NCI-H2107 (cell line): ENCODE measurements at regions not wholly inside any gene's neighbourhood (a gene's known extent, or its start where the extent isn't known, plus 50 kb on each side); places are given as distances from the start of the nearest gene placed in this dataset.
"Not testable (repeated sequence)": the region's sequence is repeated elsewhere in the genome, so short reads cannot be mapped to it uniquely, and the experiment has no call there.

Experiments used
- DNase-seq: peaks from one replicate; lab custom pipeline; 2025; lab: John Stamatoyannopoulos, UW

DNA sequence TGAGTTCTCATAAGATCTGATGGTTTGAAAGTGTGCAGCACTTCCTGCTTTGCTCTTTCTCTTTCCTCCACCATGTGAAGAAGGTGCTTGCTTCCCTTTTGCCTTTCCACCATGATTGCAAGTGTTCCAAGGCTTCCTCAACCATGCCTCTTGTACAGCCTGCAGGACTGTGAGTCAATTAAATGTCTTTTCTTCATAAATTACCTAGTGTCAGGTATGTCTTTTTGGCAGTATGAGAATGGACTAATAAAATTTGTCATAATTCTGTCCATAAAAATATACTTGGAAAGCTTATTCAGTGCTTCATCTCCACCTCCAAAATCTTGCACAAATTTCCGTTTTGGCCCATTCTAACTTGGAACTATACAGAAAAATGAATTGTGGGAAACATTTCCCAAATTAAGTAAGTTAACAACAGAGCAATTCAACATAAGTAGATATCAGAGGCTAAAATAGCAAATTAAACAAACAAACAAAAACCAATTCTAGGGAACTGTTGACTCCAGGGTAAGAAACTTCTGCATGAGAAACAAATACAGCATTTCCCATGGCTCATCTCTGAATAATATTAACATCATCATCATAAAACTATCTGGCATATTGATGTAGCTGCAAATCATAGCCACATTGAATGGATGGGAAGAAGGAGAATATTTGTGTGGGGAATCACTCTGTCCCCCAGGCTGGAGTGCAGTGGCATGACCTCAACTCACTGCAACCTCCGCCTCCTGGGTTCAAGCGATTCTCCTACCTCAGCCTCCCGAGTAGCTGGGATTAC lies 459.5 kb upstream of the FAR2 start:
- no peak for DNase-seq

- DNase-seq = no peak
Observed at GRCh38 chr12:28693565-28694219, 455.4 kb upstream of the FAR2 start.

- DNase-seq = no peak
Observed at GRCh38 chr12:28698553-28698952, 450.5 kb upstream of the FAR2 start.

GRCh38 chr12:28699029-28699428 lies 450.0 kb upstream of the FAR2 start:
- no peak for DNase-seq

- DNase-seq = no peak
Observed at GRCh38 chr12:28700161-28700560, 448.9 kb upstream of the FAR2 start.

- no peak for DNase-seq
Observed at GRCh38 chr12:28704477-28705169, 444.5 kb upstream of the FAR2 start.

DNA sequence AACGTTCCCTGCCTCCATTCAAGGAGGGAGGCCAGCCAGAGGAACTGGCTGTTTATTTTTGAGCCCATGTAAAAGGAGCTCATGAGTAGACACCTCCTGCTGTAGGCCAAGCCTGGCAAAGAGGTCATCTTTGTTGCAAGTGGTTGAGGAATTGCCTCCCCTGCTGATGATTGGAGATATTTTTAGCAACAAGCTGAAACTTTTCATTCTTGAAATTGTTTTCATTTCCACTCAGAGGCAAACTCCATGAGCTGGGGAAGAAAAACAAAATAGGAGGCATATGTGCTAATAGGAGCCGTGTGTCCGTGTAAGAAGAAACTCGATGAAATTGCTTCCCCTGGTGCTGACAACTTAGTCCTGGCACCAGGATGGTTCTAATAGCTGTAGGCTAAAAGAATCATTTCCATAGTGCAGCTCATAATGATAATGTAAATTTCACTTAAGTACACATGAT lies 440.1 kb upstream of the FAR2 start:
- DNase-seq = no peak

DNA sequence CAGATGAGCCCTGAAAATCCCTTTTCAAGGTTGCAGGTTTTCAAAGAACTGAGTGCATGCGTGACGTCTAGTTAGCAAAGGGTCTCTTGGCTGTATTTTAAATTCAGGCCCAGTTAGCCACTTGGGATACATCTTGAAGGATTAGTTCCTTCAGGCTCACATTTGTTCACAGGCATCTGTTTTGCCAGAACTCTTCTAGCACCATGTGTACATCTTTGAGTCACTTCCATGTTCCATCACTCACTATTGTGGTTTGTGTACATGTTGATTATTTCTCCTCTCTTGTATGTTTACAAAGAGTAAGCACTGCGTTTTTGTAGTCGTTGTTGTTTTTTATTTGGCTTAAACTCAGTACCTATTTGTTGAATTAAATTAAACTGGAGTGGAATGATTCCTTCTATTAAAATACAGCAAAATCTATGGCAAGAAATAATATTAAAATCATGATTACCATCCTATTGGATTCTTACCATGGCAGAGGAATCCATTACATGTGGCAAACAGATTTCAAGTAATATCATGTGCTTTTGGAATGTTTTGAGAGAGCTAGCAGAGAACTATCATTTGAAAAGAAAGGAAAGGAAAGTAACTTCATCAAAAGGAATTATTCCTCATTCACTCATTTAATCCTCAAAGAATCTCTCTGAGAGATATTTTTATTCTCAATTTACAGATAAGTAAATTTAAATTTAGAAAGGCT lies 438.9 kb upstream of the FAR2 start:
- DNase-seq = no peak

DNA sequence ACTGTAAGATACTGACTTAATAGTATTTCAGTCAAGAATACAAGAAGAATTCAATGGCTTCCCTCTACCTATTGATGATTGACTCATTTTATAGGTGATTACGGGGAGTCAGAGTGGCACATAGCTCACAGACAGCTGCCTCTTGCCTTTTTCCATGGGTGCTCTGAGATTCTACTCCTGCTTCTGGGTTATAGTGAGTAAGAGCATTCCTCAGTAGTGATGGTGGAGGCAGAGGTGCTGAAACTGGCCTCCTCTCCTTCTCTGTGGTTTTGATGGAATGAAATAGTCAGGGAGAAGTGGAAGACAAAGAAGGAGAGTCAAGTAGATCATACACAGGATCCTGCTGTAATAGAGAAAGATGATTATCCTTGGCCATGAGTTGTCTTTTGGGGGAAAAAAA lies 438.2 kb upstream of the FAR2 start:
- no peak for DNase-seq

GRCh38 chr12:28711421-28711820 lies 437.7 kb upstream of the FAR2 start:
- no peak for DNase-seq

DNA sequence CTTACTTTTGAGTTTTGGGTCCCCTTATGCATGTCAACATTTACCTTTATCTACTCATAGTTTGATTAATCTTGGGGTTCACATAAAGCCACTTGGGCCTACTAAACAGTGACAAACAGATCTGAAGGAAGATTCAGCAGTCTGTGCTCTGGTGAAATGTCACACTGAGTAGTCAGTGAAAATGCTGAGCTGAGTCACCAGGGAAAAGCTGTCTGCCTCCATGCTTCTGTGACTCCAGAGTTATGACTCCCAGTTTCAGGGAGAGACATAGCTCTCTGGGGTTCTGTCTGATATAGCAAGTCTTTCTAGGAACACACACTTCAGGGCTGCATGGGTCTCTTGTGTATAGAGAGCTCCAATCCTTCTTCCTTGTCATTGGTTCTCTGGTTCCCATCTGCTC lies 406.3 kb upstream of the FAR2 start:
- DNase-seq = no peak

- DNase-seq = no peak
Observed at GRCh38 chr12:28746734-28747325, 402.2 kb upstream of the FAR2 start.

DNA sequence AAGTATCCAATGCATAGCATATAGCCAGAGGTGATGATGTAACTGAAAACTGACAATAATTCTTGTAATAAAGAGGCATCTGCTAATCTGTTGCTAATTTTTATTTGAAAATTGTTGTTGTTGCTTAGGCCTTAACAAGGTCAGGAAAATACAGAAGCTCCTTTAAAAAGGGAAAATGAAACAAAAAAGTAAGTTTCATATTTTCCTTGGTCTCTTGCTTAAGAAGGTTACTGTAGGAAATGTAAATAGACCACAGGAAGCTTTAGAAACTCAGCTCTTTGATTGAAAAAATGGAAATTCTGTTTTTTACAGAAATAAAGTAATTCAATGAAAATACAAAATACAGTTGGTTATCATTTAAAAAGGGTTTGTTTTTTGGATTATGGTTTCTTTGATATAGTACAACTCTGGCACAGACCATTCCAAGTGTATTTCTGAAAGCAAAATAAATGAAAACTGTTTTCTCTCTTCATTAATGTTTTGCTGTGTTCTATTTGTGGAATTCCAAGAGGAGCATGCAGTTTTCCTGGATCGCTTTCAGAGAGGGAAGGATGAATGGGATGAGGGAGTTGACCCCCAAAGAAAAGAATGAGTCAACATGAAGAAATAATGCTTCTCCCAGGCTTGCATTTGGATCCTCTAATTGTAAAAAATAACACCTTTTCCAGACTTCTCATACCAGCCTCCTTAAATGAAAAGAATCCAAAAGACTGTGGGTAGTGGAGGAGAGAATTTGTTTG lies 398.0 kb upstream of the FAR2 start:
- DNase-seq = no peak

- no peak for DNase-seq
Observed at GRCh38 chr12:28755027-28755426, 394.1 kb upstream of the FAR2 start.

DNA sequence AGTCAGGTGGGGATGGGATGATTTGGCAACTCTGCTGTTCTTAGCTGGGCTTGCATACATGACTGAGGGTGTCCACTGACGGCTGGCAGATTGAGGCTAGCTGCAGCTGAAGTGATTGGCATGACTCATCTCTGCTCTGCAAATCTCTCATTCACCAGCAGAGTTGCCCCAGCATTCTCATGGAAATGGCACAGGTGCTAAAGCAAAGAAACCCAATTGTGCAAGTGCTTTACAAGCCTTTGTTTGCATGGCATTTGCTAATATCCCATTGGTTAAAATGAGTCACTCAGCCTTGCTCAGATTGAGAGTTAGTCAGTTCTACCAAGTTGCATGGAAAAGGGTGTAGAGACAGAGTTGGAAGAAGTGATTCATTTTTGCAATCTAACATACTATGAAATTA lies 389.7 kb upstream of the FAR2 start:
- DNase-seq = no peak

GRCh38 chr12:28760040-28760903 lies 388.8 kb upstream of the FAR2 start:
- not testable (repeated sequence) for DNase-seq

DNA sequence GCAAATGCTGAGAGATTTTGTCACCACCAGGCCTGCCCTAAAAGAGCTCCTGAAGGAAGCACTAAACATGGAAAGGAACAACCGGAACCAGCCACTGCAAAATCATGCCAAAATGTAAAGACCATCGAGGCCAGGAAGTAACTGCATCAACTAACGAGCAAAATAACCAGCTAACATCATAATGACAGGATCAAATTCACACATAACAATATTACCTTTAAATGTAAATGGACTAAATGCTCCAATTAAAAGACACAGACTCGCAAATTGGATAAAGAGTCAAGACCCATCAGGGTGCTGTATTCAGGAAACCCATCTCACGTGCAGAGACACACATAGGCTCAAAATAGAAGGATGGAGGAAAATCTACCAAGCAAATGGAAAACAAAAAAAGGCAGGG lies 387.2 kb upstream of the FAR2 start:
- DNase-seq = not testable (repeated sequence)

DNA sequence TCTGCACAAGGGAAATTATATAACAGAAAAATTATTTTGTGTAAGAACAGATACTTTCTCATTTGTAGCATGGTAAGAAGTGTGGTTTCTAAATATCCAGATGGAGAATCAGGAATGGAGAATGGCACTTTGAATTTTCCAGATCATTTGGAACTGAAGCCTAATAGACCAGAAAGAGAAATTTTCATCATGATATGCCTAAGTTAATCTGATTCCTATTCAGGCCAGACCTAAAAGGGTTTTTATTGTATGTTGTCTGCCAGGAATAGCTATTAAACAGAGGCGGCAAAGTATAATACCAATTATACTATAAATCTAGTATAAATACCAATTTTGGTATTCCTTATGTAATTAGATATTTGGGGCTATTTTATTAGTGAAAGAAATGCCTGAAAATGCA lies 382.7 kb upstream of the FAR2 start:
- no peak for DNase-seq

- no peak for DNase-seq
Observed at GRCh38 chr12:28767836-28768348, 381.2 kb upstream of the FAR2 start.

DNA sequence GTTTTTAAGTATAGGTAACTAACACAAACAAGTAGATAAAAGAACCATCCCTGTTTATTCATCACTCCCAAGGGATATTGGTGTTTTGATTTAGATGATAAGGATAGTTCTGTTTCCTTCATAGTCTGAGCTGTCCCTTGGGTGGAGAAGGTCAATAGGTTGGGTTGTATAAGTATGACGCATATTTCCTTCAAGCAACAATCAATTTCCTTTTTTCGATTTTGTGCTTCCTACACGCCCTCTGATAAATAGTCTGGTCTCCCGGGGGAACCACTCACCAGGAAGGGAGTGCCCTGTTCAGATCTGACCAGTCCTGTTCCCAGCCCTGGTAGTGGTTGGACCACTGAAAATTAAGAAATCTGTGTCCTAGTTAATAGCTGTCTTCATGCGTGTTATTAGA lies 378.8 kb upstream of the FAR2 start:
- no peak for DNase-seq
